ENCODE measurements at regions not wholly inside any gene's neighbourhood (a gene's known extent, or its start where the extent isn't known, plus 50 kb on each side); places are given as distances from the start of the nearest gene placed in this dataset.

- Histone ChIP-seq H3K27me3 (ENCODE audit: control insufficient read depth, insufficient read depth, low read length) (no peaks in the 10 kb centered on the region), H4K20me1 (ENCODE audit: control insufficient read depth, extremely low read depth, insufficient read depth, low read length) (no peaks in the 10 kb centered on the region), H3K4me3 (replicated peaks in 1 of 4; ENCODE audit: control extremely low read depth in 1 of 4, insufficient read depth in 1 of 4, low read depth in 3 of 4, low read length in 4 of 4) (no peak overlapping the region), H2AFZ (ENCODE audit: low read length) (no peak overlapping the region), H3K36me3 (ENCODE audit: control insufficient read depth, insufficient read depth, low read length) (no peaks in the 10 kb centered on the region), H3K9me3 (ENCODE audit: control insufficient read depth, insufficient read depth, low read depth, low read length) (no peaks in the 10 kb centered on the region), H3K4me2 (ENCODE audit: extremely low read depth, insufficient read depth, low read length) (no peak overlapping the region), H3K4me1 (ENCODE audit: control insufficient read depth, extremely low read depth, insufficient read depth, low read length) (no peaks in the 10 kb centered on the region), H3K27ac (ENCODE audit: insufficient read depth, low read length) (no peak overlapping the region), H3K9ac (ENCODE audit: insufficient read depth, low read length) (no peak overlapping the region), H3K79me2 (ENCODE audit: control insufficient read depth, insufficient read depth, low read length) (no peaks in the 10 kb centered on the region)
- no peak for DNase-seq (ENCODE audit: low read depth in 2 of 2)
- TF ChIP-seq EZH2 (IDR thresholded peaks at IDR 0.05; ENCODE audit: low read length, missing control alignments) = no peak
- no peak for TF ChIP-seq CTCF (conservative IDR thresholded peaks at IDR 0.05 in 1 of 2, IDR thresholded peaks at IDR 0.05 in 1 of 2; ENCODE audit: low read depth in 1 of 2, low read length in 2 of 2)
Observed at GRCh38 chr3:157692468-157692867, 189.3 kb upstream of the VEPH1 start.

- H2AFZ ChIP-seq (ENCODE audit: low read length) = no peak overlapping the region
- H3K4me3 ChIP-seq (replicated peaks in 1 of 4; ENCODE audit: control extremely low read depth in 1 of 4, insufficient read depth in 1 of 4, low read depth in 3 of 4, low read length in 4 of 4) = no peak overlapping the region
- H3K27me3 ChIP-seq (ENCODE audit: control insufficient read depth, insufficient read depth, low read length) = no peaks in the 10 kb centered on the region
- no peak for DNase-seq (ENCODE audit: low read depth in 2 of 2)
- H3K4me2 ChIP-seq (ENCODE audit: extremely low read depth, insufficient read depth, low read length) = no peak overlapping the region
- H4K20me1 ChIP-seq (ENCODE audit: control insufficient read depth, extremely low read depth, insufficient read depth, low read length) = no peaks in the 10 kb centered on the region
- TF ChIP-seq EZH2 (IDR thresholded peaks at IDR 0.05; ENCODE audit: low read length, missing control alignments) (no peak), CTCF (conservative IDR thresholded peaks at IDR 0.05 in 1 of 2, IDR thresholded peaks at IDR 0.05 in 1 of 2; ENCODE audit: low read depth in 1 of 2, low read length in 2 of 2) (no peak)
- no peaks in the 10 kb centered on the region for H3K4me1 ChIP-seq (ENCODE audit: control insufficient read depth, extremely low read depth, insufficient read depth, low read length)
- no peaks in the 10 kb centered on the region for H3K79me2 ChIP-seq (ENCODE audit: control insufficient read depth, insufficient read depth, low read length)
- no peak overlapping the region for H3K27ac ChIP-seq (ENCODE audit: insufficient read depth, low read length)
- no peaks in the 10 kb centered on the region for H3K9me3 ChIP-seq (ENCODE audit: control insufficient read depth, insufficient read depth, low read depth, low read length)
- H3K36me3 ChIP-seq (ENCODE audit: control insufficient read depth, insufficient read depth, low read length) = no peaks in the 10 kb centered on the region
- no peak overlapping the region for H3K9ac ChIP-seq (ENCODE audit: insufficient read depth, low read length)
Observed at GRCh38 chr3:157683668-157684067, 180.5 kb upstream of the VEPH1 start.

GRCh38 chr3:157672061-157672460 is 168.8 kb upstream of the VEPH1 start:
- no peak for TF ChIP-seq CTCF (conservative IDR thresholded peaks at IDR 0.05 in 1 of 2, IDR thresholded peaks at IDR 0.05 in 1 of 2; ENCODE audit: low read depth in 1 of 2, low read length in 2 of 2)
- TF ChIP-seq EZH2 (IDR thresholded peaks at IDR 0.05; ENCODE audit: low read length, missing control alignments) = no peak
- H3K27me3 ChIP-seq (ENCODE audit: control insufficient read depth, insufficient read depth, low read length) = no peaks in the 10 kb centered on the region
- no peak for DNase-seq (ENCODE audit: low read depth in 2 of 2)

More at GRCh38 chr3:157672061-157672460, 168.8 kb upstream of the VEPH1 start:
- Histone ChIP-seq H3K9ac (ENCODE audit: insufficient read depth, low read length) (no peak overlapping the region), H3K9me3 (ENCODE audit: control insufficient read depth, insufficient read depth, low read depth, low read length) (no peaks in the 10 kb centered on the region), H3K4me2 (ENCODE audit: extremely low read depth, insufficient read depth, low read length) (no peak overlapping the region), H3K4me3 (replicated peaks in 1 of 4; ENCODE audit: control extremely low read depth in 1 of 4, insufficient read depth in 1 of 4, low read depth in 3 of 4, low read length in 4 of 4) (no peak overlapping the region), H3K27ac (ENCODE audit: insufficient read depth, low read length) (no peak overlapping the region), H4K20me1 (ENCODE audit: control insufficient read depth, extremely low read depth, insufficient read depth, low read length) (no peaks in the 10 kb centered on the region), H3K36me3 (ENCODE audit: control insufficient read depth, insufficient read depth, low read length) (no peaks in the 10 kb centered on the region), H3K79me2 (ENCODE audit: control insufficient read depth, insufficient read depth, low read length) (no peaks in the 10 kb centered on the region), H2AFZ (ENCODE audit: low read length) (no peak overlapping the region), H3K4me1 (ENCODE audit: control insufficient read depth, extremely low read depth, insufficient read depth, low read length) (no peaks in the 10 kb centered on the region)
